ENCODE measurements at regions not wholly inside any gene's neighbourhood (a gene's known extent, or its start where the extent isn't known, plus 50 kb on each side); places are given as distances from the start of the nearest gene placed in this dataset.

GRCh38 chr1:90382161-90382560, 334.9 kb downstream of the BARHL2 start:
- no peak overlapping the region for H3K4me3 ChIP-seq
- H3K4me1 ChIP-seq = no peaks in the 10 kb centered on the region
- H3K36me3 ChIP-seq = no peaks in the 10 kb centered on the region
- no peak overlapping the region for H3K27ac ChIP-seq
- DNase-seq (ENCODE audit: low spot score in 2 of 2) = no peak
- TF ChIP-seq POLR2A (IDR thresholded peaks at IDR 0.05) (no peak), POLR2AphosphoS5 (IDR thresholded peaks at IDR 0.05) (no peak), CTCF (IDR thresholded peaks at IDR 0.05) (no peak)
- intact Hi-C loops (cut with DNase I; ENCODE audit: low total_unique reads) = no loop called here
- H3K9me3 ChIP-seq = no peaks in the 10 kb centered on the region
- H3K27me3 ChIP-seq = no peaks in the 10 kb centered on the region

GRCh38 chr1:90381598-90381997, 335.5 kb downstream of the BARHL2 start:
- Histone ChIP-seq H3K27ac (no peak overlapping the region), H3K9me3 (no peaks in the 10 kb centered on the region)
- DNase-seq (ENCODE audit: low spot score in 2 of 2) = no peak

GRCh38 chr1:90371448-90371813, 345.7 kb downstream of the BARHL2 start:
- no peaks in the 10 kb centered on the region for H3K27me3 ChIP-seq
- H3K27ac ChIP-seq = no peak overlapping the region
- H3K4me1 ChIP-seq = no peaks in the 10 kb centered on the region
- intact Hi-C loops (cut with DNase I; ENCODE audit: low total_unique reads) = no loop called here
- H3K9me3 ChIP-seq = no peaks in the 10 kb centered on the region
- no peak for DNase-seq (ENCODE audit: low spot score in 2 of 2)
- no peaks in the 10 kb centered on the region for H3K36me3 ChIP-seq
- TF ChIP-seq CTCF (IDR thresholded peaks at IDR 0.05) (no peak), POLR2A (IDR thresholded peaks at IDR 0.05) (no peak), POLR2AphosphoS5 (IDR thresholded peaks at IDR 0.05) (no peak)
- no peak overlapping the region for H3K4me3 ChIP-seq

More at GRCh38 chr1:90381598-90381997, 335.5 kb downstream of the BARHL2 start:
- Histone ChIP-seq H3K36me3 (no peaks in the 10 kb centered on the region), H3K4me1 (no peaks in the 10 kb centered on the region), H3K4me3 (no peak overlapping the region), H3K27me3 (no peaks in the 10 kb centered on the region)
- TF ChIP-seq POLR2AphosphoS5 (IDR thresholded peaks at IDR 0.05) (no peak), POLR2A (IDR thresholded peaks at IDR 0.05) (no peak), CTCF (IDR thresholded peaks at IDR 0.05) (no peak)
- intact Hi-C loops (cut with DNase I; ENCODE audit: low total_unique reads) = no loop called here

- H3K4me3 ChIP-seq = no peak overlapping the region
- no peaks in the 10 kb centered on the region for H3K36me3 ChIP-seq
- intact Hi-C loops (cut with DNase I; ENCODE audit: low total_unique reads) = no loop called here
- TF ChIP-seq CTCF (IDR thresholded peaks at IDR 0.05) = no peak
- no peak for TF ChIP-seq POLR2AphosphoS5 (IDR thresholded peaks at IDR 0.05)
- no peak for TF ChIP-seq POLR2A (IDR thresholded peaks at IDR 0.05)
- no peaks in the 10 kb centered on the region for H3K9me3 ChIP-seq
- no peak overlapping the region for H3K27ac ChIP-seq
- DNase-seq (ENCODE audit: low spot score in 2 of 2) = no peak
- no peaks in the 10 kb centered on the region for H3K4me1 ChIP-seq
- no peaks in the 10 kb centered on the region for H3K27me3 ChIP-seq
Observed at GRCh38 chr1:90370686-90371447, 346.2 kb downstream of the BARHL2 start.

GRCh38 chr1:90362163-90362562, 354.9 kb downstream of the BARHL2 start:
- no peaks in the 10 kb centered on the region for H3K4me1 ChIP-seq
- no peak overlapping the region for H3K4me3 ChIP-seq
- no peak for DNase-seq (ENCODE audit: low spot score in 2 of 2)
- no peak overlapping the region for H3K27ac ChIP-seq
- H3K9me3 ChIP-seq = peaks cover 0 to 8% of the 10 kb centered on the region in 2 donors
- H3K36me3 ChIP-seq = no peaks in the 10 kb centered on the region
- intact Hi-C loops (cut with DNase I; ENCODE audit: low total_unique reads) = no loop called here
- no peaks in the 10 kb centered on the region for H3K27me3 ChIP-seq
- TF ChIP-seq POLR2A (IDR thresholded peaks at IDR 0.05) = no peak
- TF ChIP-seq POLR2AphosphoS5 (IDR thresholded peaks at IDR 0.05) = no peak
- no peak for TF ChIP-seq CTCF (IDR thresholded peaks at IDR 0.05)

All from breast epithelium (tissue), 4 donors.